Effector memory CD4-positive, alpha-beta T cell (primary cell): ENCODE measurements at regions not wholly inside any gene's neighbourhood (a gene's known extent, or its start where the extent isn't known, plus 50 kb on each side); places are given as distances from the start of the nearest gene placed in this dataset.

Source experiments
- DNase-seq, 3 donors: peaks; one replicate each; pipeline ENCODE4 v3.0.0-alpha.2; 2020
- H3K27ac ChIP-seq: 2 replicates; pipeline ENCODE4 v1.7.0; 2013; ENCODE audit warnings: mild to moderate bottlenecking, low read length, moderate library complexity; ENCODE audit not compliant: insufficient read depth, poor library complexity, severe bottlenecking
- H3K27me3 ChIP-seq: replicated peaks from 2 replicates; pipeline ENCODE4 v1.7.0; 2013; ENCODE audit warnings: mild to moderate bottlenecking, low read length; ENCODE audit not compliant: insufficient read depth, control insufficient read depth, poor library complexity, severe bottlenecking
- H3K36me3 ChIP-seq: 2 replicates; pipeline ENCODE4 v1.7.0; 2013; ENCODE audit warnings: mild to moderate bottlenecking, low read length, moderate library complexity; ENCODE audit not compliant: control insufficient read depth, insufficient read depth
- H3K4me1 ChIP-seq: 2 replicates; pipeline ENCODE4 v1.7.0; 2013; ENCODE audit warnings: low read length, mild to moderate bottlenecking; ENCODE audit not compliant: control insufficient read depth, insufficient read depth, poor library complexity, severe bottlenecking
- H3K4me3 ChIP-seq: 2 replicates; pipeline ENCODE4 v1.7.0; 2013; ENCODE audit warnings: low read length, low read depth, mild to moderate bottlenecking; ENCODE audit not compliant: insufficient read depth, poor library complexity, severe bottlenecking
- H3K9me3 ChIP-seq: 2 replicates; pipeline ENCODE4 v1.7.0; 2013; ENCODE audit warnings: mild to moderate bottlenecking, low read length, moderate library complexity; ENCODE audit not compliant: control insufficient read depth

- H3K36me3 ChIP-seq = no peaks in the 10 kb centered on the region
- no peaks in the 10 kb centered on the region for H3K27me3 ChIP-seq
- no peak for DNase-seq
- H3K4me1 ChIP-seq = no peaks in the 10 kb centered on the region
- no peaks in the 10 kb centered on the region for H3K9me3 ChIP-seq
- no peak overlapping the region for H3K4me3 ChIP-seq
- no peak overlapping the region for H3K27ac ChIP-seq
Measured at GRCh38 chr7:18361756-18362155, 133.8 kb upstream of the HDAC9 start.

- no peaks in the 10 kb centered on the region for H3K9me3 ChIP-seq
- H3K4me3 ChIP-seq = no peak overlapping the region
- no peak for DNase-seq
- no peaks in the 10 kb centered on the region for H3K36me3 ChIP-seq
- H3K27ac ChIP-seq = no peak overlapping the region
- H3K27me3 ChIP-seq = no peaks in the 10 kb centered on the region
- no peaks in the 10 kb centered on the region for H3K4me1 ChIP-seq
Measured at GRCh38 chr7:18363751-18364380, 131.7 kb upstream of the HDAC9 start.

GRCh38 chr7:18364396-18364795 lies 131.2 kb upstream of the HDAC9 start:
- Histone ChIP-seq H3K27me3 (no peaks in the 10 kb centered on the region), H3K4me3 (no peak overlapping the region), H3K36me3 (no peaks in the 10 kb centered on the region), H3K4me1 (no peaks in the 10 kb centered on the region), H3K9me3 (no peaks in the 10 kb centered on the region), H3K27ac (no peak overlapping the region)
- DNase-seq = no peak

GRCh38 chr7:18366394-18366793 lies 129.2 kb upstream of the HDAC9 start:
- Histone ChIP-seq H3K9me3 (no peaks in the 10 kb centered on the region), H3K27me3 (no peaks in the 10 kb centered on the region), H3K27ac (no peak overlapping the region), H3K4me3 (no peak overlapping the region), H3K4me1 (no peaks in the 10 kb centered on the region), H3K36me3 (no peaks in the 10 kb centered on the region)
- no peak for DNase-seq

- Histone ChIP-seq H3K27me3 (no peaks in the 10 kb centered on the region), H3K9me3 (no peaks in the 10 kb centered on the region), H3K4me1 (no peaks in the 10 kb centered on the region), H3K36me3 (no peaks in the 10 kb centered on the region), H3K27ac (no peak overlapping the region), H3K4me3 (no peak overlapping the region)
- no peak for DNase-seq
Measured at GRCh38 chr7:18369011-18369410, 126.5 kb upstream of the HDAC9 start.

- no peaks in the 10 kb centered on the region for H3K9me3 ChIP-seq
- H3K4me1 ChIP-seq = no peaks in the 10 kb centered on the region
- no peaks in the 10 kb centered on the region for H3K27me3 ChIP-seq
Measured at GRCh38 chr7:18370633-18371032, 124.9 kb upstream of the HDAC9 start.

GRCh38 chr7:18378989-18379605 lies 116.5 kb upstream of the HDAC9 start:
- H3K9me3 ChIP-seq = no peaks in the 10 kb centered on the region
- no peak overlapping the region for H3K27ac ChIP-seq
- no peak overlapping the region for H3K4me3 ChIP-seq
- no peaks in the 10 kb centered on the region for H3K27me3 ChIP-seq
- no peak for DNase-seq
- no peaks in the 10 kb centered on the region for H3K36me3 ChIP-seq
- no peaks in the 10 kb centered on the region for H3K4me1 ChIP-seq

More at GRCh38 chr7:18370633-18371032, 124.9 kb upstream of the HDAC9 start:
- no peak overlapping the region for H3K4me3 ChIP-seq
- H3K27ac ChIP-seq = no peak overlapping the region
- H3K36me3 ChIP-seq = no peaks in the 10 kb centered on the region
- no peak for DNase-seq

- no peak overlapping the region for H3K27ac ChIP-seq
- no peaks in the 10 kb centered on the region for H3K36me3 ChIP-seq
- no peaks in the 10 kb centered on the region for H3K4me1 ChIP-seq
- no peaks in the 10 kb centered on the region for H3K9me3 ChIP-seq
- H3K27me3 ChIP-seq = no peaks in the 10 kb centered on the region
- H3K4me3 ChIP-seq = no peak overlapping the region
- DNase-seq = no peak
Measured at GRCh38 chr7:18384491-18385143, 110.9 kb upstream of the HDAC9 start.

- H3K4me3 ChIP-seq = no peak overlapping the region
- DNase-seq = no peak
- no peak overlapping the region for H3K27ac ChIP-seq
- H3K9me3 ChIP-seq = no peaks in the 10 kb centered on the region
- H3K4me1 ChIP-seq = no peaks in the 10 kb centered on the region
- H3K36me3 ChIP-seq = no peaks in the 10 kb centered on the region
- no peaks in the 10 kb centered on the region for H3K27me3 ChIP-seq
Measured at GRCh38 chr7:18386607-18387006, 108.9 kb upstream of the HDAC9 start.

- Histone ChIP-seq H3K4me3 (no peak overlapping the region), H3K27ac (no peak overlapping the region), H3K9me3 (no peaks in the 10 kb centered on the region), H3K36me3 (no peaks in the 10 kb centered on the region), H3K4me1 (no peaks in the 10 kb centered on the region), H3K27me3 (no peaks in the 10 kb centered on the region)
- no peak for DNase-seq
Measured at GRCh38 chr7:18387191-18387735, 108.3 kb upstream of the HDAC9 start.
